Fibroblast of villous mesenchyme (primary cell): ENCODE measurements at regions not wholly inside any gene's neighbourhood (a gene's known extent, or its start where the extent isn't known, plus 50 kb on each side); places are given as distances from the start of the nearest gene placed in this dataset.

ENCODE experiments used
- DNase-seq: peaks from one replicate; pipeline ENCODE4 v3.0.0-alpha.2; 2010; ENCODE audit warnings: low read depth
- H3K4me3 ChIP-seq: 2 replicates; pipeline ENCODE4 v1.5.1; 2011; ENCODE audit warnings: low read depth, mild to moderate bottlenecking, low read length
- CTCF ChIP-seq: IDR thresholded peaks from 2 replicates; pipeline ENCODE4 v1.5.1; 2012; ENCODE audit warnings: low read depth, mild to moderate bottlenecking, low read length; ENCODE audit not compliant: insufficient read depth

GRCh38 chr7:69122953-69123352 is 475.3 kb upstream of the AUTS2 start:
- DNase-seq, result no peak
- no peak for TF ChIP-seq CTCF

GRCh38 chr7:69126896-69127479 is 471.3 kb upstream of the AUTS2 start:
- TF ChIP-seq CTCF, result no peak
- DNase-seq, result no peak
- no peak overlapping the region for H3K4me3 ChIP-seq

More at GRCh38 chr7:69122953-69123352, 475.3 kb upstream of the AUTS2 start:
- H3K4me3 ChIP-seq, result no peak overlapping the region

GRCh38 chr7:69129524-69129923 is 468.8 kb upstream of the AUTS2 start:
- no peak for TF ChIP-seq CTCF
- H3K4me3 ChIP-seq, result no peak overlapping the region
- DNase-seq, result no peak

- no peak for DNase-seq
- H3K4me3 ChIP-seq, result no peak overlapping the region
- TF ChIP-seq CTCF, result no peak
Observed at GRCh38 chr7:69129951-69130350, 468.3 kb upstream of the AUTS2 start.

- no peak for DNase-seq
- no peak for TF ChIP-seq CTCF
- H3K4me3 ChIP-seq, result no peak overlapping the region
Observed at GRCh38 chr7:69130396-69130795, 467.9 kb upstream of the AUTS2 start.

GRCh38 chr7:69134316-69134715 is 464.0 kb upstream of the AUTS2 start:
- H3K4me3 ChIP-seq, result no peak overlapping the region
- no peak for DNase-seq
- no peak for TF ChIP-seq CTCF

GRCh38 chr7:69147631-69148030 is 450.6 kb upstream of the AUTS2 start:
- DNase-seq, result no peak
- H3K4me3 ChIP-seq, result no peak overlapping the region
- no peak for TF ChIP-seq CTCF
